ENCODE measurements at regions not wholly inside any gene's neighbourhood (a gene's known extent, or its start where the extent isn't known, plus 50 kb on each side); places are given as distances from the start of the nearest gene placed in this dataset.

DNA sequence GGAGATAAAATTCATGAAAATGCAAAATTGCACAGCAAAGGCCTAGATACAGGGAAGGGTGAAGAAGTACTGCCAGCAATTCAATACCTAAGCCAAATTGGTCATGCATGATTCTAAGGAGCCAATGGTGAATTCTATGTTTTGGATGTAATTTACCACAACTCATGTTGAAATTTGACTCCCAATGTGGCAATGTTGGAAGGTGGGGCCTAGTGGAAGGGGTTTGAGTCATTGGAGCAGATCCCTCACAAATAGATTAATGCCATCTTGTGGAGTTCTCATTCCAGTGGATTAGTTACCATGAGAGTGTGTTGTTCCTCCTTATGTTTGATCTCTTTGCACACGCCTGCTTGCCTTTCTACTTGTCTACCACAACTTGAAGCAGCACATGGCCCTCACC, 194.0 kb upstream of the ALG10 start:
- TF ChIP-seq EZH2phosphoT487 (IDR thresholded peaks at IDR 0.05; ENCODE audit: borderline replicate concordance, low read depth) (no peak), SMC3 (IDR thresholded peaks at IDR 0.05; ENCODE audit: low read depth, low read length) (no peak)
